Fibroblast of gingiva (primary cell): ENCODE measurements at regions not wholly inside any gene's neighbourhood (a gene's known extent, or its start where the extent isn't known, plus 50 kb on each side); places are given as distances from the start of the nearest gene placed in this dataset.
"Not testable (repeated sequence)": the region's sequence is repeated elsewhere in the genome, so short reads cannot be mapped to it uniquely, and the experiment has no call there.

ENCODE experiments used
- DNase-seq: peaks from one replicate; pipeline ENCODE4 v3.0.0-alpha.2; 2011; ENCODE audit warnings: low read depth

DNA sequence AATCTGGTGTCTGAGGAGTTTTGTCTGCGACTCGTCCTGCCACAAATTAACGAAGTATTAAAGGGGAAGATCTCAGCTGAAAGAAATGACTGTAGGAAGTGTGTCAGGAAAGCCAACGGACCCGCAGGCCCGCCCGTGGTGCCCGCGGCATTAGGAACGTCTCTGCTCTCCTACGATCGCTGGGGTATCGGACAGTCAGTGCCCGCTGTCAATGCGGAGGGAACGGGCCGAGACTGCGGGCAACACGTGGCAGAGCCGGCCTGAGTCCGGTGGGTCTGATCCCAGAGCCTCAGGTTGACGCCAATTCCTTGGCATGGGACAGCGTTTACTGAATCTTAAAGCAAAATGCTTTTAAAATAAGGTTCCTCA lies 128.7 kb downstream of the KBTBD2 start:
- DNase-seq: no peak

DNA sequence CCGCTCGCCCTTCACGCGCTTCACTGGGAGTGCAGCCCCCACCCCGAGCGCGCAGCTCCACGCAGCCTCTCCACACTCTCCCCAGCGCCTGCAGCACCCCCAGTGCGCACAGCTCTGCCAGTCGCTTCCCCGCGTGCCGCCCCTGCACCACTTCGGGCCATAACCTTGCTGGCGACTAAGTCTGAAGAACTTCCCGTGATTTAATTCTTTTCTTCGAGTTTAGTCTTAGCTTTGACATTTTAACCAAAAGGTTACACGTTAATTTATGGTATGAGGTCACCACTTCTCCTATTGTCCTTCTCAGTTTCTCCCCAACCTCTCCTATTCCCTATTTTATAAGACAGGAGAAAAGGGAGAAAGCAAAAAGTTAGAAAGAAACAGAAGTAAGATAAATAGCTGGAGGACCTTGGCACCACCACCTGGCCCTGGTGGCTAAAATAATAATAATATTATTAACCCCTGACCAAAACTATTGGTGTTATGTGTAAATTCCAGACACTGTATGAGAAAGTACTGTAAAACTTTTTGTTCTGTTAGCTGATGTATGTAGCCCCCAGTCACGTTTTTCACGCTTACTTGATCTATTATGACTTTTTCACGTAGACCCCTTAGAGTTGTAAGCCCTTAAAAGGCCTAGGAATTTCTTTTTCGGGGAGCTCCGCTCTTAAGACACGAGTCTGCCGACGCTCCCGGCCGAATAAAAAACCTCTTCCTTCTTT lies 129.2 kb downstream of the KBTBD2 start:
- not testable (repeated sequence) for DNase-seq

- no peak for DNase-seq
These were observed 129.9 kb downstream of the KBTBD2 start for GRCh38 chr7:32761451-32762205.

- DNase-seq: not testable (repeated sequence)
These were observed 130.8 kb downstream of the KBTBD2 start for GRCh38 chr7:32760755-32761154.

DNA sequence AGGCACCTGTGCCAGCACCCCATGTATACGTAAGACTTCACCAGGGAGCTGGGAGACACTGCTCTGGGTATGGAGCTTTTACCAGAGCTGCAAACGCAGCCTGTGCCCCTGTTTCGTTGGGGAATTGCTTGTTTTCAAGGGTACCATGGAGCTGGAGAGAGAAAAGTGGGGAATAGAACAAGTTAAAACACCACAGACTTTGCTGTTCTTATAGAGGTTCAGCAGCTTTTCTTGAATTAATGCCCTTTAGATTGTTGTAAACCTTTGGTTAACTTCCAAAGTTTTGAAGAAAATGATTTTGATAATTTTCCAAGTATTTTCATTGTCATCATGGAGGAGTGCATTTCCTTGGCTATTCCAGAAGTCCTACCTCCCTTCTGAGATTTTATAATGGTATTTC lies 131.7 kb downstream of the KBTBD2 start:
- not testable (repeated sequence) for DNase-seq

- not testable (repeated sequence) for DNase-seq
These were observed 137.7 kb downstream of the KBTBD2 start for GRCh38 chr7:32753872-32754271.

- not testable (repeated sequence) for DNase-seq
These were observed 143.2 kb downstream of the KBTBD2 start for GRCh38 chr7:32748337-32748736.

DNA sequence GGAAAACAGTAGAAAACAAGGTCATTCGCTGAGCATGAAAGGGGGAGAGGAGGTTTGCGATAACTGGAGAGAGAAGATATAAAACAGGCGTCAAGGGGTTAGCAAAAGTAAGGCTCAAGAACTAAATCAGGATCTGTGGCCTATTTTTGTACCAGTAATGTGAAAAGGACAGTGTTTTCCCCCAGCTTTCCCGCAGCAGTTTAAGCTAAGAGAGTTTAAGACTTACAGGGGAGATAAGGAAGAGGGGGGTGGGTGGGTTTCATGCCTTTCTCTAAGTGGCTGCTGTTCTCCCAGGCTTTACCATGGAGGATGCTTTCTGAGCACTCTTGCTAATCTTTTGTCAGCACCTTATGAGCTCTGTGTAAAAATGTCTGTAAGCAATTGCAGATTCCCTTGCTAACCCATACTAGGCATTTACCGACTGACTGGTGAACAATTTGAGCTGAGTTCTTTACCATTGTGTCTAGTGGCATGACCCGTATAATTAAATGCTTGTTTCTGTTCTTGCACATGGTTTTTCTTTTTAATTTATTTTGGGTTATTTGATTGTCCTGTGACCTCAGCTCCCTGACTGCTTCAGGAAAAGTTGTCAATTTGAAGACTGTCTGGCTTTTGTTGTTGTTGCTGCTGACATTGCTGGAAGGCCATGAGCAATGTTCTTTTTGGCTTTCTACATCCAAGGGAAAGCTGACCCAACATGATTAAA lies 144.0 kb downstream of the KBTBD2 start:
- DNase-seq: not testable (repeated sequence)

DNA sequence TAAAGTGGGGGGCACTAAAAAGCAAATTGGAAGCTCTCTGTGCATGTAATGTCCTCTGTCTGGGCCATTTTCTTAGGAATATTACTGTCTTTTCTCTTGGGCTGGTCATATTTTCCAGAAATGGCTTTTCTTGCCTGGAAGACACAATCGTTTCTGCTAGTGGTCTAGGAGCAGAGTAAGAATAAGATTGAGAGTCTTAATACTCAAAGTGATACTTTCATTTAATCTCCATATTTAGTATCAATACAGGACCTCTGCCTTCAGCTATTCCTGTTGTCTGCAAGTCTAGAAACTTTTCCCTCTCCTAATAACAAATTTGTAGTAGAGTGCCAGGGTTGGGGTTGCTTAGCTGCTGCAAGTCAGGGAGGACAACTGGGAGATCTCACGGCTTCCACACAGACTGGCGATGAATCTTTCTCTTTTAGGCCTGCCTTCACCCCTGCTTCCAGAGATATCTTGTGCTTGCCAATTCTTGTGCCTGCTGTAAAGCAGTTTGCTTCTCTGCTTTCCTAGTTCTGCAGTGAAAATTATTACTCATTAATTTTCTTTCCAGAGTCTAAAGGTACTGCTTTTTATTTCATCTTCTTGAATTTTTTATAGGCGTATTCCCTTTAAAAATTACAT lies 149.6 kb downstream of the KBTBD2 start:
- DNase-seq: not testable (repeated sequence)

DNA sequence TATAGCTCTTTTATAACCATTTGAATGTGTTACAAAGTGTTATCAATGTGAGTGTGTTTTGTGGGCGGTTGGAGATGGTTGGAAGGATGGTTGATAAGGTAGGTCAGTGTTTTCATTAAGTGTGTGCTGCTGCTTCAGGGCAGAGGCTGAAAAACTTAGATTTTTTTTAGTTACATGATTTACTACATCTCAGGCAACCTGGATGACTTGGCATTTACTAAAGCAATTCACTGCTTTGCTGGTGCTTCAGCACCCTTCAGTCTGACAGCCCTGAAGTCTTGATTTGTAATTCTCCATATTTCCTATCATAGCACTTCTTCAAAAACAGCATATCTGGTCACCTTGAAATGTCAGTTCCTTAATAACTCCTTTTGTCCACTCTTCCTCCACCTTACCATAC lies 151.8 kb downstream of the KBTBD2 start:
- not testable (repeated sequence) for DNase-seq

DNA sequence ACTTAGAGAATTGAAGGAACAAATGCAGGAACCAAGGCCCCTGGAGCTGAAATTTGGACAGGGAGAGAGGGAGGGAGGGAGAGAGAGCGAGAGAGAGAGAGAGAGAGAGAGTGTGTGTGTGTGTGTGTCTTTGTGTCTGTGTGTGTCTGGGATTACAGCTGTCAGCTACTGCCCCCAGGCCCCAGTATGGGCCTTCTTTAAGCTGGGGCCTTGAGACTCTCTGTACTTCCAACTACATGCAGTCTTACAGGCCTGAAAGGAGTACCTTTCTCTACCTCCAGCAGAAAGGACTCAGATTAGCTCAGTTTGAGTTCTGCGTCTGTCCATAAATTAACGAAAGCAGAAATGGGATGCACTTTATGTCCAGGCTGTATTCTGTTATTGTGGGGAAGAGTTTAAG lies 153.2 kb downstream of the KBTBD2 start:
- not testable (repeated sequence) for DNase-seq

DNA sequence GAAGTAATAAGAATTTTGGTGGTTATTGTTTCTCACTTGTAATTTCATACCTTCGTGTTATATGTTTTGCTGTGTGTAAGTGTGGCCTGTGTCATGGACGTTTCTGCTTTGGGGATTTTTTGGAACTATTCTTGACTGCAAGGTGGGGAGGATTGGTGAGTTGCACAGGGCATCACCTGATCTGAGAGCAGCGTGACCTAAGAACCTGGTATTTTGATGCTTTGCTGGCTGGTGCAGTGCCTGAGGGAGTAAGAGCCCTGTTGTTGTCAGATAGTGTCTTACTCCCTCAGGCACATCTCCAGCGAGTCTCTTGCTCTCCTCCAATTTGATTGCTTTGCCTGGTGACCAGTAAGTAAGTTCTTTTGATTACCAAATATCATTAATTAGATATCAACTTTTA lies 158.8 kb downstream of the KBTBD2 start:
- DNase-seq: not testable (repeated sequence)

- not testable (repeated sequence) for DNase-seq
These were observed 162.3 kb downstream of the KBTBD2 start for GRCh38 chr7:32729335-32729675.

GRCh38 chr7:32728412-32729334 lies 162.9 kb downstream of the KBTBD2 start:
- DNase-seq: peak; percentile 65

- peak; percentile 51 for DNase-seq
These were observed 163.8 kb downstream of the KBTBD2 start for GRCh38 chr7:32727483-32728411.

DNA sequence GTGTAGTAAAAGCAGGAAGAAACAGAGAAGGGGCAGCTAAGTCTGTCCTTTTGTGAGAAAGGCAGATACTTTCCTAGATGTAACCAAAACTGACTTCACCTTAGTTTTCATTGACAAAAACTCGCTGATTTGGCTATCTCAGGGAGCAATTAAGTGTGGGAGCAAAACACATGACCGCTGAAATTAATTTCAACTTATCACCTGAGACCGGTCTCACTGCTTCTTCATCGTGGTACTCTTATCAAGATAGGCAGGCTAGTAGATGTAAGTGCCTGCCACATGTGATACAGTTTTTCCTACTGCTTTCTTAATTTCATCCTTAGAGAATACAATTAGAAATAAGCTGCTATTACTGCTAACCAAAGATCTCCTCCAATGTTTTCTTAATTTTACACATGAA lies 168.7 kb downstream of the KBTBD2 start:
- DNase-seq: not testable (repeated sequence)

GRCh38 chr7:32694182-32694581 lies 197.4 kb downstream of the KBTBD2 start:
- DNase-seq: no peak

DNA sequence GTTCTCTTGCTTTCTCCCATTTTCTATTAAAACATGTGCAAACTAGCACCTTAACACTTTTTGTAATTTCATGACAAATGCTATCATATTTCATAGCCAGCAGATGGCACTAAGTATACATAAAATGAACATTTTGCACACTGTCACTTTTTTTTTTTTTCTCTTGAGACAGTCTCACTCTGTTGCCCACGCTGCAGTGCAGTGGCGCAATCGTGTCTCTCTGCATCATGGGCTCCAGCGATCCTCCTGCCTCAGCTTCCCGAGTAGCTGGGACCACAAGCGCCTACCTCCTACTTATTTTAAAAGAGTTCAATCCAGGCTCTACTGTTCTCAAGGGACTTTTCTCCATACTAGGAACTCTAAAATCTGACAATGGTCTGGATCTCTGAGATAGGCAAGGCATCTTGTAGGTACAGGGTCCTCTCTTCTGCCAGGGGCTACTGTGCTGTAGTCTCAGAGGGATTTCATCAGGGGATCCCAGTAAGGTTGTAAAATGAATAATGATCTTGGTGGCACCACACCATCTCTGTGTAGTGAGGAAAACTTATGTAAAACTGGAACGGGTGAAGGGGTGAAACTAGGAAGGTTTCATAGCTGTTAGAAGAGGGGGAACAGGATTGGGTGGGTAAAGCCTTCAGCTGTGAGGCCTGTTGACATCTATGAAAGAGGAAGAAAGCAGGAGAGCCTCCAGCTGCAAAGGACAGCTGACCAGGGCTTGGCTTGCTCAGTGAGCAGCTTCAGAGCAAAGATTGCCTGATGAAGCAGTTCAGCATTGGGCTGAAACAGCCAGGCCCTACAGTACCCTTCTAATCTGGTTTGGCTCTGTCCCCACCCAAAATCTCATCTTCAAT lies 196.9 kb downstream of the AVL9 start:
- DNase-seq: peak; percentile 57

DNA sequence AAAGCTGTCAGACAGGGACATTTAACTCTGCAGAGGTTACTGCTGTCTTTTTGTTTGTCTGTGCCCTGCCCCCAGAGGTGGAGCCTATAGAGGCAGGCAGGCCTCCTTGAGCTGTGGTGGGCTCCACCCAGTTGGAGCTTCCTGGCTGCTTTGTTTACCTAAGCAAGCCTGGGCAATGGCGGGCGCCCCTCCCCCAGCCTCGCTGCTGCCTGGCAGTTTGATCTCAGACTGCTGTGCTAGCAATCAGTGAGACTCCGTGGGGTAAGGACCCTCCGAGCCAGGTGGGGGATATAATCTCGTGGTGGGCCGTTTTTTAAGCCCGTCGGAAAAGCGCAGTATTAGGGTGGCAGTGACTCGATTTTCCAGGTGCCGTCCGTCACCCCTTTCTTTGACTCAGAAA lies 192.8 kb downstream of the AVL9 start:
- DNase-seq: not testable (repeated sequence)
